SIG-M5 treated with dmso at 0.1 percent for 504 hours (cell line): ENCODE measurements at regions not wholly inside any gene's neighbourhood (a gene's known extent, or its start where the extent isn't known, plus 50 kb on each side); places are given as distances from the start of the nearest gene placed in this dataset.

Source experiments
- DNase-seq: peaks from one replicate; lab custom pipeline; 2025; ENCODE audit not compliant: unreplicated experiment; lab: John Stamatoyannopoulos, UW

- no peak for DNase-seq
Measured at GRCh38 chr13:44211286-44211685, 162.3 kb upstream of the SERP2 start.

DNA sequence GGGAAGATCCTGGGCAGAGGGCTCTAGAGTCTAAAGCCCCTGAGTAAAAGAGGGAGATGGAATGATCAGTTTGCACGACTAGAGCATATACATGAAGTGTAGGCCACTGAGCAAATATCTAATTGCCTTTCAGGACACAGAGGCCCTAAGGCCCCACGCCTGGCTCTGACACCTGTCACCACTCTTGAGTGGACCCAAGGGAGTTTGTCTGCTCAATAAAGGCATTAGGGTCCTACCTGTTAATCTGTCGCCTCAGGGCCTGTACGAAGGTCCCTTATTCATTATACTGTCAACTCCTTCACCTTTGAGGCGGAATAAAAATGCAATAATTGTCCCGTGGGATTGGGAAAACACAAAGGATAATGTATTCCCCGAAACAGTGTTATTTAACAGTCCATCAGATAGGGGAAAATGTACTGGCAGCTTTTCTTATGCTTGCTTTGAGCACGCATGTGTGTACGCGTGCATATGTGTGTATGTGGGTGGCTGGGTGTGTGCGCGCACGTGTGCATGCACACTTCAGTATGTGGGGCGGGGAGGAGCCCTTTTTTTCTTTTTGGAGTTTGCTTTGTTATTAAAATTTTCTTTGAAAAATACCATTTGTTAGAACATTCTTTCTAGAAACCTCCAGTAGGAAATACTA is 161.8 kb upstream of the SERP2 start:
- no peak for DNase-seq

GRCh38 chr13:44212633-44213396 is 160.8 kb upstream of the SERP2 start:
- DNase-seq = no peak

DNA sequence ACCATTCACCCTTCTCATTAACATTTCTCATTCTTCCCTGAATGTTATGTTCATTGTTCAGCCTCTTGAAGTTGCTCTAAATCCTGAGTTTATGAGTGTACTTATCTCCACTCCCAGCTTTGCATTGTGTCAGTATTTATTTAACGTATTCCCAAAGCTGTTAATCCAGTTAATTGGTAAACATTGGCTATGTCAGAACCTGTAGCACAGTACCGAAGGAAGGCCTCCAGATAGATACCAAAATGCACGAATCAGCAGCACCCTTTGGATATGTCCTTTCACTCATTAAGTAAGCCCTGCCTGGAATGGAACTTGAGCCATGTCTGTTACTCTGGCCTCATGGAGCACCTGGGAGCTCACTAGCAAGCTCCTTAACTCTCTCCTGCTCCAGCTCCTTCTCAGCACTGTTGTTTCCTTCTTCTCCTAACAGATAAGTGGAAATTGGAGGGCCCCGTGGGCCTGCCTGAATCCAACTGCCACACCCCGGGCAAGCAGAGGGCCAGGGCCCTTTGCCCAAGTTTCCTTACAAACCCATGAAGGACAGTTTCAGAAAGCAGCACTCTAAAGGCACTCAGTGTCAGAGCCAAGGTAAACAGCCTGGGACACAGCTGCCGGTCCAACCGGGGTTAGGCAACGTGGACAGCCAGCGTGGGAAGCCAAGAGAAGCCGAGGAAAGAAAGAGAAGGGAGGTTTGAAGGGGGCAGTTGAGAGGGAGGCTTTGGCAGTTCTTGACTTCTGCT is 155.0 kb upstream of the SERP2 start:
- peak; percentile 13 for DNase-seq

DNA sequence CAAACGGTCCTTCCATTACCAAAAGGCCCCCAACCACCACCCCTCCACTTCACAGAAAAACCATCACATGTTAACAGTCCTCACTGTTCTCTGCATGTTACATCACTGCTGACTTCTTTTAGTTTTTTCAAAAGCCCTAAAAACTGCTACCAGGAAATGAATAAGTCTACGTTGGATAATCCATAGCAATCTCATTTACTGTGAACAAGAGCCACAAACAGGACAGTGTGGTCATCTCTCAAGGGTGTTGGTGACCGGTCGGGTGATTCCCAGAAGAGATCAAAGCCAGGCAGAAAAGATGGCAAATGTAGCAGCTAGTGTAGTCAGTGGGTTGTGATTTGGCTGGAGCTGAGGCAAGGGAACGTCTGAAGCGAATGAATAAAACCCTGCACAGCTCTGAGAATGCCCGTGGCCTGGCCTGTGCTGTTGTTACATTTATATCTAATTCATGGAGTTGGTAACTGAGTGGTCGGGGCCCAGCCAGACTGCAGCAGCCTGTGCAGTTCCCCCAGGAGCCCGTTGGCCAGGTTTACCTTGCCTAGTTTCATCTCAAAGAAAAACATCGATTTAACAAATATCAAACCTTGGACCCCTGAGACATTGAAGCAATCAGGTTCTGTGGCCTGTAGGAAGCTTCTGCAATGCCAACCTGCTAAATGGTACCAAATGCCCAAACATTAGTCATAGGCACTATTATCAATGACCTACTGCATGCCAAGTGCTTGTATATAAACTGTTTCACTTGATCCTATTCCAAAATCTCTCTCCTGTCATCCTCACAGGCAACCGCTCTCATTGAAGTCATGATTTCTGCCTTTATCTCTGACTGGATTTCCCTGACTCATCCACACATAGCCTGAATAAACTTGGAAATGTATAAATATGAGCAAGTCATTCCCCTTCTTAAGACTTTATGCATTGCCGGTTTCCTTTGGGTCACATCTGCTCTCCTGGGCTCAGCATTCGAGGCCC is 153.8 kb upstream of the SERP2 start:
- no peak for DNase-seq

- DNase-seq = no peak
Measured at GRCh38 chr13:44220948-44221347, 152.7 kb upstream of the SERP2 start.

- no peak for DNase-seq
Measured at GRCh38 chr13:44221657-44222056, 152.0 kb upstream of the SERP2 start.

GRCh38 chr13:44223770-44224444 is 149.7 kb upstream of the SERP2 start:
- no peak for DNase-seq

GRCh38 chr13:44224450-44225149 is 149.0 kb upstream of the SERP2 start:
- no peak for DNase-seq

DNA sequence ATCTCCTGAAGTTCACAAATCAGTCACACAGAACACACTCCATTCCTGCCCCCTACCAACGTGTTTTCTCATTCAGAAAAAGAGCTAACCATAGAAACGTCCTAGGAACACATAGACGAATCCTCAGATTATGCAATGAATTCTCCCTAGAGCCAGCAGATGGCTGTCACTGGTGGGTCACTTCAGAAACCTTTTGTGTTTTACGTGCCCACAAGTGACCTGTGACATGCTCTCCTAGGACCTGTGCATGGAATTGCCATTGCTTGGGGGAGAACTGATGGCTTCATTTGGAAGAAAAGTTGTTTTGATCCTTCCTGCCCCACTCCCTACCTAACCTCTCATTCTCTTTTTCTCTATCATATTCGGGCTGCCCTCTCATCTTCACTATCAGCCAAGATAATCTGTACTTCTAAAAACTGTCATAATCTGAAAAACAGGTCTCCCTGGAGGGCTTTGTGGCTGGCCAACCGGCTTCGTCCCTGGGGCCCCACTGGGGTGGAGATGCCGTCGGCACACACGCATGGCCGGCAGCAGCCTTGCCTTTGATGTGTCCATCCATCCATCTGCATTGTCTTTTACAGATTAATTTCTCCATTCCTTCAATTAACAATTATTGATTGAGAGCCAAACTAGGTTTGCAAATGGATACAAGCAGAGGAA is 144.1 kb upstream of the SERP2 start:
- DNase-seq = no peak

DNA sequence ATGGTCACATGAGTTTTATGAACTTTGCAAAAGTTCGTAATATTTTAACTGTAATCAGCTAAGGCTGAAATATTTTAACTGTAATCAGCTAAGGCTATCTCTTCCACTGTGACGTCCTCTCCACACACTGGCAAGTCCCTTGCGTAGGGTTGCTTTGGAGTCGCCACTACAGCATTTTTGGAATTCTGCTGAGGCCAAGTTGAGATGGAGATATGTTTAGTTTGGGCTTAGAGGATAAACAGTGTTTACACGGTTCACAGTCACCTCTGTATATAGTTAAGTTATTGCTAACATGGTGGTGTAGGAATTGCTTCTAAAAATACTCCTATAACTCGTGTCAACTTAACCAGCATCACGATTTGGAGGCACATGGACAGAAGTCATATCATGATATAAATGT is 143.6 kb upstream of the SERP2 start:
- no peak for DNase-seq

DNA sequence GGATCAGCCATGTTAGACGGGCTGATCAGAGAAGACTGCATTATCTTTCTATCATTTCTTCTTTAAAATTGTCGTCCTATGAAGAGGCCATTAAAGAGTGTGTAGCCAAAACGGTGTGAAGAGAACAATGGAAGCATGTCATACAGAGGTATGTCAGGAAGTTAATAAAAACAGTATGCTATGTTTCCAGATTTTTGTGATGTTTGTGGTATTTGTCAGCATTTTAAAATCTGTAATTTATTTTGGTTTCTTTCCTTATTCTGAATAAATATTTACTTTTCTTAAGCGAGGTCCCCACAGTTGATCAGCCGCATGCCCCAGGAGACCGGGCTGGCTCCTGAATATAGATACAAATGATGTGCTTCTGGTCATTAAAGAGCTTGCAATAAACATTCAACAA is 142.9 kb upstream of the SERP2 start:
- no peak for DNase-seq

- peak; percentile 44 for DNase-seq
Measured at GRCh38 chr13:44231786-44232516, 141.7 kb upstream of the SERP2 start.

DNA sequence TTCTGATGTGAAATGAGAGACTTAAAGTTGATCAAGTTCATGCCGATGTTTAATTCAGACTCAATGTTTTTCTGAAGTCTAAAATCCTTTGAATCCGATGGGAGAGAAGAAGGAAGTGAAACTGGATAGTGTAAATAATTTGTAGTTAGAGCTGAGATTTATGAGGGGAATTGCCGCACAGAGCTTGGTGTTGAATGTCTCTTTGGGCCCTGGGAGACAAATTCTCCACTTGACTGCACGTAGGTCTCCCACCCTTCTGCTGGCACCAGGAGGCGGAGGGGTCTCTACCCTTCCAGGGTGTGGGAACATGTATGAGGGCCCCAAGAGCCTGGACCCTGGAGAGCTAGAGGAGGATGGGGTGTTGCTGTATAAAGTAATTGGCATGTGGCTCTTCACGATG is 140.8 kb upstream of the SERP2 start:
- no peak for DNase-seq

DNA sequence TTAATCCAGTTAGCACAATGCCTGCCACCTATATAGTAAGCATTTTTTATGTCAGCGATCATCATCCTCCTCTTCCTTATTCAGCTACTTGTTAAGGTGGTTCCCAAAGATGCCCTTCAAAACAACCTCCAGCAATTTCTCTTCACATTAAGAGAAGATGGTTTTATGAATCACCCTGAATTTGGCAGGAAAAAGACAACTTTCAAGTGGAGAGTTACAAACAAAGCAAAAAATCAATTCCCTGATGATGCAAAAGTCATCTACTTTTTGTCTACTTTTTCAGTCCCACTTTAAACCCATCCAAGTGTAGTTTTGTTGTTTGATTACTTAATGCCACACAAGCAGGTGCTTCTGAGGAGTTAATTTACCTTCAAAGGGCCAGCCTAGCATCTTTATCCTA is 139.1 kb upstream of the SERP2 start:
- DNase-seq = no peak

DNA sequence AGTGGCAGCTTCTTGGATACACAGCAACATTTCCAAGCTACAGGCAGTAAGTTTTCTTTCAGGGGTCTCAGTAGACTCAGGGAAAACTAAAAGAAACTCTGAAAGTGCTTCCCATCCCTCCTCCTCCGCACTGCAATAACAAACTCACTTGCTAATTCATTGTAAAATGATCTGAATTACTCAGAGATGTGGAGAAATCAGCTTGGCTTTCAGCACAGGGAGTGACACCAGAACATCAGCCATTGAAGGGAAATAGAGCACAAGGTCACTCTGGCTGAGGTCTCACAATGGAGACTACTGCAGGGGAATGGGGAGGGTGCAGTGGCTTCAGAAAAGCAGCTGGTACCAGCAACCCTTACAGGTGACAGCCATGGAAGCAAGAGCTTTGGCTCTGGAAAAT is 137.3 kb upstream of the SERP2 start:
- DNase-seq = no peak

GRCh38 chr13:44236801-44237207 is 136.8 kb upstream of the SERP2 start:
- DNase-seq = no peak

DNA sequence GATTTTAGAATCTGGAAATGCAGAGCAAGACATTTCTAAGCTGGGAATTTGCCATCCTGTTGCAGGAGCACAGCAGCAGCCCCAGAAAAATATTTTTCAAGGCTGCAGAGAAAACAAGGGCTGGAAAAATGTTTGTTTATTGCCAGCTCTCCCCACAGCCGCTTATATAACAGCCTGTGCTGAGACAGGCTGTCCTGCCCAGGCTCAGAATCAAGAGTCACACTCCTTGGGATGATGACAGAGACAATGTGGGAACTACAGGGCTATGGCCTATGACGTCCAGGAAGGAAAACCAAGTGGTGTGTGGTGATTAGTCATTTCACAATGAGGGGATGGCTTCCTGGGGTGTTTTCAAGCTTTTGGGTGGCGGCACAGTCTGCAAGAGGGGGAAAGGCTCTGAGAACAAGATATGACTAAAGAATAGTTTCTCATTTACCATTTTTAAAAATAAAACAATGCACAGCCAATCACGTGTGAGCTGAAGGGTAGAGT is 136.3 kb upstream of the SERP2 start:
- DNase-seq = no peak
